Neural cell (in vitro differentiated cells): ENCODE measurements at regions not wholly inside any gene's neighbourhood (a gene's known extent, or its start where the extent isn't known, plus 50 kb on each side); places are given as distances from the start of the nearest gene placed in this dataset.

Source experiments
- EP300 ChIP-seq: fragments of 450-650 bp; conservative IDR thresholded peaks from 2 replicates; pipeline ENCODE4 v1.6.1; 2014; ENCODE audit warnings: antibody characterized with exemption, mild to moderate bottlenecking, moderate library complexity; ENCODE audit not compliant: poor library complexity, severe bottlenecking
- EZH2 ChIP-seq: fragments of 200-600, 300-800 bp; shearing (Covaris generic), sonication (generic); IDR thresholded peaks from 2 replicates; pipeline ENCODE4 v1.6.1; 2014; ENCODE audit warnings: antibody characterized with exemption, low read length, borderline replicate concordance, mild to moderate bottlenecking; ENCODE audit not compliant: insufficient read depth, poor library complexity, severe bottlenecking
- MXI1 ChIP-seq: fragments of 450-650 bp; conservative IDR thresholded peaks from 2 replicates; pipeline ENCODE4 v1.6.1; 2014; ENCODE audit warnings: antibody characterized with exemption, mild to moderate bottlenecking; ENCODE audit not compliant: poor library complexity, severe bottlenecking
- POLR2AphosphoS5 ChIP-seq: IDR thresholded peaks from 2 replicates; pipeline ENCODE4 v1.6.1; 2012
- RAD21 ChIP-seq: fragments of 450-650 bp; conservative IDR thresholded peaks from 2 replicates; pipeline ENCODE4 v1.6.1; 2014; ENCODE audit warnings: antibody characterized with exemption, mild to moderate bottlenecking, moderate library complexity
- REST ChIP-seq: IDR thresholded peaks from 2 replicates; pipeline ENCODE4 v1.6.1; 2012; ENCODE audit warnings: borderline replicate concordance
- TAF1 ChIP-seq: IDR thresholded peaks from 2 replicates; pipeline ENCODE4 v1.6.1; 2012; ENCODE audit warnings: low read depth
- TF ChIP-seq, protein P1 (sequence below): fragments of 450-650 bp; IDR thresholded peaks from 2 replicates; pipeline ENCODE4 v1.5.1; 2014; ENCODE audit warnings: antibody characterized with exemption, mild to moderate bottlenecking, moderate library complexity; ENCODE audit not compliant: poor library complexity, severe bottlenecking

GRCh38 chr7:15784694-15785030 lies 98.2 kb upstream of the MEOX2 start:
- TF ChIP-seq POLR2AphosphoS5 (no peak), EZH2 (no peak), EP300 (no peak), RAD21 (no peak), MXI1 (no peak), REST (no peak), TAF1 (no peak)
- TF ChIP-seq, protein P1, sequence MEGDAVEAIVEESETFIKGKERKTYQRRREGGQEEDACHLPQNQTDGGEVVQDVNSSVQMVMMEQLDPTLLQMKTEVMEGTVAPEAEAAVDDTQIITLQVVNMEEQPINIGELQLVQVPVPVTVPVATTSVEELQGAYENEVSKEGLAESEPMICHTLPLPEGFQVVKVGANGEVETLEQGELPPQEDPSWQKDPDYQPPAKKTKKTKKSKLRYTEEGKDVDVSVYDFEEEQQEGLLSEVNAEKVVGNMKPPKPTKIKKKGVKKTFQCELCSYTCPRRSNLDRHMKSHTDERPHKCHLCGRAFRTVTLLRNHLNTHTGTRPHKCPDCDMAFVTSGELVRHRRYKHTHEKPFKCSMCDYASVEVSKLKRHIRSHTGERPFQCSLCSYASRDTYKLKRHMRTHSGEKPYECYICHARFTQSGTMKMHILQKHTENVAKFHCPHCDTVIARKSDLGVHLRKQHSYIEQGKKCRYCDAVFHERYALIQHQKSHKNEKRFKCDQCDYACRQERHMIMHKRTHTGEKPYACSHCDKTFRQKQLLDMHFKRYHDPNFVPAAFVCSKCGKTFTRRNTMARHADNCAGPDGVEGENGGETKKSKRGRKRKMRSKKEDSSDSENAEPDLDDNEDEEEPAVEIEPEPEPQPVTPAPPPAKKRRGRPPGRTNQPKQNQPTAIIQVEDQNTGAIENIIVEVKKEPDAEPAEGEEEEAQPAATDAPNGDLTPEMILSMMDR: no peak
